Right atrium auricular region (tissue), 2 donors: ENCODE measurements at regions not wholly inside any gene's neighbourhood (a gene's known extent, or its start where the extent isn't known, plus 50 kb on each side); places are given as distances from the start of the nearest gene placed in this dataset.

Source experiments
- DNase-seq: peaks from one replicate; pipeline ENCODE4 v3.0.0-alpha.2; 2019; ENCODE audit warnings: low spot score
- H3K27ac ChIP-seq, 2 donors: fragments of 200-600 bp; sonication (generic); 1 replicate in 1 of 2; 2 replicates in 1 of 2; pipeline ENCODE4 v1.5.1; 2016 to 2019
- H3K27me3 ChIP-seq, 2 donors: fragments of 200-600 bp; sonication (generic); one replicate each; pipeline versions ENCODE4 v1.5.1 to v1.6.0; 2017 to 2019
- H3K36me3 ChIP-seq: fragments of 200-600 bp; sonication (generic); one replicate; pipeline ENCODE4 v1.5.1; 2016
- H3K4me1 ChIP-seq, 2 donors: fragments of 200-600 bp; sonication (generic); one replicate each; pipeline versions ENCODE4 v1.5.1 to v1.6.0; 2017 to 2019
- H3K4me3 ChIP-seq, 2 donors: fragments of 200-600 bp; sonication (generic); 1 replicate in 1 of 2; 2 replicates in 1 of 2; pipeline ENCODE4 v1.5.1; 2017 to 2019; ENCODE audit warnings: mild to moderate bottlenecking in 1 of 2, moderate library complexity in 1 of 2
- H3K9me3 ChIP-seq, 2 donors: fragments of 200-600 bp; sonication (generic); one replicate each; pipeline ENCODE4 v1.5.1; 2019
- TF ChIP-seq, protein P1 (sequence below), 2 donors: fragments of 200-600 bp; sonication (generic); IDR thresholded peaks; one replicate each; pipeline ENCODE4 v1.5.1; 2019; ENCODE audit warnings: antibody characterized with exemption in 2 of 2

DNA sequence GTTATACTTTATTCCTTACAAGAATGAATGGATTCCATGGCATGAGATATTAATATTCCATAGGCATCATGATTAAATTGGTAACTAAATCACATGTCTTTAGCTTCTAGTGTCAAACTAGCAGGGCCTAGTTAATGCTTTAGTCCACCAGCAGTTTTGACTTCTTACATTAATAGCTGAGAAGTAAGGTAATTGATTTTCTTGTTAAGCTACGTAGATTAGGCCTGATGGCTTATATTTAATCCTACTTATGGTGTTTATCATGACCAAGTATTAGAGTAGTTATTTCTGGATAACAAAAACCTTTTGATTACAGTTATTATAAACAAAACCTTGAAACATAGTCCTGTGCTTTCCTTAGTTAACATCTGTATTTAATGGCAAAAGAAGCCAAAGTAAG, 184.5 kb downstream of the TANC2 start:
- DNase-seq, result no peak
- no peak overlapping the region for H3K4me3 ChIP-seq
- H3K9me3 ChIP-seq, result no peaks in the 10 kb centered on the region
- TF ChIP-seq, protein P1, sequence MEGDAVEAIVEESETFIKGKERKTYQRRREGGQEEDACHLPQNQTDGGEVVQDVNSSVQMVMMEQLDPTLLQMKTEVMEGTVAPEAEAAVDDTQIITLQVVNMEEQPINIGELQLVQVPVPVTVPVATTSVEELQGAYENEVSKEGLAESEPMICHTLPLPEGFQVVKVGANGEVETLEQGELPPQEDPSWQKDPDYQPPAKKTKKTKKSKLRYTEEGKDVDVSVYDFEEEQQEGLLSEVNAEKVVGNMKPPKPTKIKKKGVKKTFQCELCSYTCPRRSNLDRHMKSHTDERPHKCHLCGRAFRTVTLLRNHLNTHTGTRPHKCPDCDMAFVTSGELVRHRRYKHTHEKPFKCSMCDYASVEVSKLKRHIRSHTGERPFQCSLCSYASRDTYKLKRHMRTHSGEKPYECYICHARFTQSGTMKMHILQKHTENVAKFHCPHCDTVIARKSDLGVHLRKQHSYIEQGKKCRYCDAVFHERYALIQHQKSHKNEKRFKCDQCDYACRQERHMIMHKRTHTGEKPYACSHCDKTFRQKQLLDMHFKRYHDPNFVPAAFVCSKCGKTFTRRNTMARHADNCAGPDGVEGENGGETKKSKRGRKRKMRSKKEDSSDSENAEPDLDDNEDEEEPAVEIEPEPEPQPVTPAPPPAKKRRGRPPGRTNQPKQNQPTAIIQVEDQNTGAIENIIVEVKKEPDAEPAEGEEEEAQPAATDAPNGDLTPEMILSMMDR (IDR thresholded peaks at IDR 0.05), result no peak
- no peak overlapping the region for H3K27ac ChIP-seq
- H3K4me1 ChIP-seq, result no peaks in the 10 kb centered on the region
- H3K36me3 ChIP-seq, result no peaks in the 10 kb centered on the region
- H3K27me3 ChIP-seq, result no peaks in the 10 kb centered on the region

DNA sequence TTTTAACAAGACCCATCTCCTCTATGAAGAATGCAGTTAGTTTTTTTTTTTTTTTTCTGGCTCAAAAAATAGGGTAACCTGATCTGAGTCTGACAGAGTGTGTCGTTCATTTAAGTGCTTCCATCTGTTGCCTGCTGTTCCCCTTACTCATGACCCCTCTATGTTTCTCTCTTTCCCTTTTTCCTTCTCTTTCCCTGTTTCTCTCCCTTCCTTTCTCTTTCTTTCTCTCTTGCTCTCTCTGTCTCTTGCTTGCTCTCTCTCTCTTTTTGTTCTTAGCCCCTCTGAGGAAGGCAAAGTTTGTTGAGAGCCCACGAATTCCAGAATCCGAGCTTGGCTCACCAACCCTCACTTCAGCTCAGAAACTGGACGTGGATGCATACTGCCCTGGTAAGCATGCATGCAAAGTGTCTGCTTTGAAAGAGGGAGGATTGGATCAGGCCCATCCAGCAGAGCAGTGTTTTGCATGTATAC, 185.0 kb downstream of the TANC2 start:
- Histone ChIP-seq H3K36me3 (no peaks in the 10 kb centered on the region), H3K4me1 (no peaks in the 10 kb centered on the region), H3K27me3 (no peaks in the 10 kb centered on the region), H3K9me3 (no peaks in the 10 kb centered on the region), H3K4me3 (no peak overlapping the region), H3K27ac (no peak overlapping the region)
- TF ChIP-seq, protein P1 (IDR thresholded peaks at IDR 0.05), result no peak
- no peak for DNase-seq

DNA sequence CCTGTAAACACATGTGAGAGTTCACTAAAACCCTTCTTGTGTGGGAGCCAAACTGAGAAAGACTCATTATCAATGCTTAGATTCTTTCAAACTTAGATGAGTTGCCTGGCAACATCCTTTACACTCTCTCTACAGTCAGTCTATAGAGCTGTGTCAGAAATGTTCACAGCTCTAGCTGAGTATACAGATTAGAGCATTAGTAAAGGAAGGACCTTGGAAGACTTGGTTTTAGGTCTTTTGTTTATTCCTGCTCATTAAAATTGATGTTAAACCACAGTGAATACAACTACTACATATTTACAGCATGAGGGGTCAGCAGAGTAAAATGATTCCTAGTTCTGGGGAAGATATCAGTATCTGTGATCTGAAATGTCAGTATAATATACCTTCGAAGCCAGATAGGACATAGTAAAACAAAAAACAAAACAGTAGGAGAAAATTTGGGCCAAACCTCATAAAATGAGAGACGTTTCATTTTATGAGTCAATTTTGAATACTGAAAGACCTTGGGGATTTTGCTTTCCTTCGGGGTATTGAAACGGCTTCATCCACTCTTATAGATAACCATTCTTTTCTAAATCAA, 186.0 kb downstream of the TANC2 start:
- Histone ChIP-seq H3K4me3 (no peak overlapping the region), H3K27ac (no peak overlapping the region)

DNA sequence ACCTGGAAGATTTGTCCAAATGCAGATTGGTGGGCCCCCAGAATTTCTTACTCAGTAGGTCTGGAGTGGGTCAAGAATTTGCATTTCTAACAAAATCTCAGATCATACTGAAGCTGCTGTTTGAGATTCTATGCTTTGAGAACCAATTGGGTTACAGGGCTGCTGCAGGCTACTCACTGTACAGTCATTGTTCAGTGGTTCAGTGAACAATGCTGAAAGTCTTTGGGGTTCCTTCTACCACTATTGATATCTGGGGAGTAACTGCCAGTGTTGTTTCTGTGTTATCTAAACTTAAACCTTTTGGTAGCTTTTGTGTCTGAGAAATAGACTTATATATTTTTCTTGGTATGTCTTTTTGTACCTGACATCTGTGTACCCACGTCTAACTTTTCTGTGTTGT, 187.5 kb downstream of the TANC2 start:
- Histone ChIP-seq H3K27me3 (no peaks in the 10 kb centered on the region), H3K27ac (no peak overlapping the region), H3K9me3 (no peaks in the 10 kb centered on the region), H3K4me1 (no peaks in the 10 kb centered on the region), H3K36me3 (no peaks in the 10 kb centered on the region), H3K4me3 (no peak overlapping the region)
- TF ChIP-seq, protein P1 (IDR thresholded peaks at IDR 0.05), result no peak
- no peak for DNase-seq

More for the DNA sequence above, 186.0 kb downstream of the TANC2 start:
- no peaks in the 10 kb centered on the region for H3K27me3 ChIP-seq
- no peak for DNase-seq
- no peaks in the 10 kb centered on the region for H3K4me1 ChIP-seq
- TF ChIP-seq, protein P1 (IDR thresholded peaks at IDR 0.05), result no peak
- no peaks in the 10 kb centered on the region for H3K36me3 ChIP-seq
- no peaks in the 10 kb centered on the region for H3K9me3 ChIP-seq

DNA sequence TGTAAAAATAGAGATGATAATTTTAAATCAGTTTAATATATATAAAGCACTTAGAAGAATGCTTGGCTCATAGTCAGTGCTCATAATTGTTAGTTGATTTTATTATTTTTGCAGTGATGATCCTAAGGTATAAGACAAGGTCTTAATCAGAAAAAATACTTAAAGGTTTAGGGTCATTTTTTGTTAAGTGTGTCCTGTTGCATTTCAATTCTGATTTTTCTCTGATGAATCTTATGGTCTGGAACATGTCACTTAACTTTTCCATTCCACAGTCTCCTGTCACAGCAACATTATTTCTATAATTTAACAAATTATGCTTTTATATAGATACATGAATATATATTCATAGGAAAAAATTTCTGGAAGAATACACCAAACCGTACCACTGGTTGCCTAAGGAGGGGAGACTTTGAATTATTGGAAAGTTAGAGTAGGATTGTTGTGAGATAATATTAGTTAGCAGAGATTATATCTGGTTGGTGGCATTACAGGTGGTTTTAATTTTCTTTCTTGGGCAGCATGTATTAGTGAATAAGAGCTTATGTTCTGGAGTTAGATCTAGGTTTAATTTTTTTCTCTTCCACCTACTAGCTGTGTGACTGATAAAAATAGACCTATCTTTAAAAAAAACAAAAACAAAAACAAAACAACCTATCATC, 188.7 kb downstream of the TANC2 start:
- H3K4me3 ChIP-seq, result no peak overlapping the region
- no peaks in the 10 kb centered on the region for H3K36me3 ChIP-seq
- H3K4me1 ChIP-seq, result no peaks in the 10 kb centered on the region
- DNase-seq, result no peak
- no peaks in the 10 kb centered on the region for H3K9me3 ChIP-seq
- H3K27me3 ChIP-seq, result no peaks in the 10 kb centered on the region
- H3K27ac ChIP-seq, result no peak overlapping the region
- TF ChIP-seq, protein P1 (IDR thresholded peaks at IDR 0.05), result no peak
